SK-N-MC (cell line): ENCODE measurements at regions not wholly inside any gene's neighbourhood (a gene's known extent, or its start where the extent isn't known, plus 50 kb on each side); places are given as distances from the start of the nearest gene placed in this dataset.

Source experiments
- EZH2 ChIP-seq: fragments of 200-600 bp; sonication (generic); IDR thresholded peaks from one replicate; pipeline ENCODE4 v1.6.1; 2017; ENCODE audit warnings: antibody characterized with exemption
- POLR2AphosphoS5 ChIP-seq: IDR thresholded peaks from 2 replicates; pipeline ENCODE4 v1.6.1; 2012; ENCODE audit warnings: mild to moderate bottlenecking, low read depth, low read length, borderline replicate concordance

GRCh38 chr6:137982418-137983189, 115.5 kb downstream of the TNFAIP3 start:
- TF ChIP-seq EZH2 (no peak), POLR2AphosphoS5 (no peak)
